Left ventricle myocardium inferior (tissue), 1 donor: ENCODE measurements at regions not wholly inside any gene's neighbourhood (a gene's known extent, or its start where the extent isn't known, plus 50 kb on each side); places are given as distances from the start of the nearest gene placed in this dataset.
"Not testable (repeated sequence)": the region's sequence is repeated elsewhere in the genome, so short reads cannot be mapped to it uniquely, and the experiment has no call there.

Experiments
- DNase-seq: peaks from one replicate; pipeline ENCODE4 v3.0.0-alpha.2; 2020
- H3K27ac ChIP-seq: fragments of 200-600 bp; replicated peaks from 2 replicates; pipeline ENCODE4 v1.8.0; 2021
- H3K27me3 ChIP-seq: fragments of 200-600 bp; 2 replicates; pipeline ENCODE4 v1.8.0; 2021; ENCODE audit warnings: low read depth
- H3K36me3 ChIP-seq: fragments of 200-600 bp; 2 replicates; pipeline ENCODE4 v1.8.0; 2021
- H3K4me1 ChIP-seq: fragments of 200-600 bp; 2 replicates; pipeline ENCODE4 v1.8.0; 2021
- H3K4me3 ChIP-seq: fragments of 200-600 bp; 2 replicates; pipeline ENCODE4 v1.8.0; 2021; ENCODE audit warnings: mild to moderate bottlenecking, moderate library complexity
- H3K9me3 ChIP-seq: fragments of 200-600 bp; replicated peaks from 2 replicates; pipeline ENCODE4 v1.8.0; 2021
- CTCF ChIP-seq: fragments of 200-600 bp; IDR thresholded peaks from 2 replicates; pipeline ENCODE4 v1.8.0; 2021; ENCODE audit warnings: antibody characterized with exemption, mild to moderate bottlenecking, borderline replicate concordance
- intact Hi-C: fragments of 100-400 bp; cut with micrococcal nuclease; formaldehyde crosslinking; loops from one replicate; pipeline ENCODE4 v1.11.0; 2022
- donor health status: DM: no; HTN: yes; CAD: no; lungs with severe emphysema.

GRCh38 chr10:94149702-94150101 lies 156.0 kb downstream of the PLCE1 start:
- H3K4me1 ChIP-seq: peaks cover 3% of the 10 kb centered on the region
- no peaks in the 10 kb centered on the region for H3K27me3 ChIP-seq
- no peak overlapping the region for H3K4me3 ChIP-seq
- TF ChIP-seq CTCF: no peak
- H3K27ac ChIP-seq: no peak overlapping the region
- H3K36me3 ChIP-seq: no peaks in the 10 kb centered on the region
- intact Hi-C loops: no loop called here
- peaks cover 10% of the 10 kb centered on the region for H3K9me3 ChIP-seq
- DNase-seq: no peak

GRCh38 chr10:94150541-94151184 lies 156.9 kb downstream of the PLCE1 start:
- Histone ChIP-seq H3K4me1 (peaks cover 9% of the 10 kb centered on the region), H3K27ac (no peak overlapping the region), H3K27me3 (no peaks in the 10 kb centered on the region), H3K9me3 (peaks cover 8% of the 10 kb centered on the region), H3K4me3 (no peak overlapping the region), H3K36me3 (no peaks in the 10 kb centered on the region)
- intact Hi-C loops: no loop called here
- no peak for TF ChIP-seq CTCF
- DNase-seq: no peak

GRCh38 chr10:94155722-94156271 lies 162.1 kb downstream of the PLCE1 start:
- intact Hi-C loops: no loop called here
- Histone ChIP-seq H3K4me1 (peaks cover 16% of the 10 kb centered on the region), H3K4me3 (no peak overlapping the region), H3K9me3 (peaks cover 4% of the 10 kb centered on the region), H3K36me3 (no peaks in the 10 kb centered on the region), H3K27me3 (no peaks in the 10 kb centered on the region), H3K27ac (peak overlapping the region; percentile 34)
- no peak for TF ChIP-seq CTCF
- no peak for DNase-seq

- DNase-seq: no peak
Measured at GRCh38 chr10:94156453-94156852, 162.7 kb downstream of the PLCE1 start.

GRCh38 chr10:94165158-94165611 lies 171.5 kb downstream of the PLCE1 start:
- H3K27ac ChIP-seq, H3K4me3 ChIP-seq, H3K4me1 ChIP-seq, H3K36me3 ChIP-seq, DNase-seq, H3K27me3 ChIP-seq, intact Hi-C loops: not testable (repeated sequence)
- peaks cover 11% of the 10 kb centered on the region for H3K9me3 ChIP-seq

More at GRCh38 chr10:94156453-94156852, 162.7 kb downstream of the PLCE1 start:
- H3K36me3 ChIP-seq: no peaks in the 10 kb centered on the region
- H3K27me3 ChIP-seq: no peaks in the 10 kb centered on the region
- no peak overlapping the region for H3K4me3 ChIP-seq
- H3K27ac ChIP-seq: peak overlapping the region; percentile 34
- H3K4me1 ChIP-seq: peaks cover 16% of the 10 kb centered on the region
- TF ChIP-seq CTCF: no peak
- intact Hi-C loops: no loop called here
- peaks cover 11% of the 10 kb centered on the region for H3K9me3 ChIP-seq

GRCh38 chr10:94172332-94172731 lies 178.6 kb downstream of the PLCE1 start:
- no peaks in the 10 kb centered on the region for H3K9me3 ChIP-seq
- TF ChIP-seq CTCF: no peak
- no peaks in the 10 kb centered on the region for H3K27me3 ChIP-seq
- H3K27ac ChIP-seq: peak overlapping the region; percentile 53
- intact Hi-C loops: no loop called here
- no peak for DNase-seq
- peaks cover 6% of the 10 kb centered on the region for H3K4me1 ChIP-seq
- H3K4me3 ChIP-seq: no peak overlapping the region
- H3K36me3 ChIP-seq: peaks cover 4% of the 10 kb centered on the region
